OCI-LY3 (cell line): ENCODE measurements at regions not wholly inside any gene's neighbourhood (a gene's known extent, or its start where the extent isn't known, plus 50 kb on each side); places are given as distances from the start of the nearest gene placed in this dataset.

Source experiments
- H2AFZ ChIP-seq: fragments of 200-600, 300-600 bp; shearing (Covaris generic); 2 replicates; pipeline ENCODE4 v1.6.0; 2014; ENCODE audit warnings: antibody characterized with exemption, low read depth, low read length
- H3K27ac ChIP-seq: fragments of 200-600, 300-600 bp; sonication (generic); 2 replicates; pipeline ENCODE4 v1.5.1; 2014; ENCODE audit warnings: mild to moderate bottlenecking, low read length, moderate library complexity, mixed read lengths
- H3K27me3 ChIP-seq: fragments of 200-600, 300-600 bp; sonication (generic); 2 replicates; pipeline ENCODE4 v1.6.1; 2014; ENCODE audit warnings: low read depth, low read length, mixed read lengths
- H3K36me3 ChIP-seq: fragments of 200-600, 300-600 bp; sonication (generic); replicated peaks from 2 replicates; pipeline ENCODE3; 2014; ENCODE audit warnings: low read depth, low read length, mixed read lengths
- H3K4me1 ChIP-seq: fragments of 300-600, 200-600 bp; sonication (generic); 2 replicates; pipeline ENCODE4 v1.6.1; 2014; ENCODE audit warnings: low read length, mixed read lengths
- H3K4me2 ChIP-seq: fragments of 200-600, 300-600 bp; sonication (generic); 2 replicates; pipeline ENCODE4 v1.6.1; 2014; ENCODE audit warnings: low read length, mixed read lengths
- H3K4me3 ChIP-seq: fragments of 300-600, 200-600 bp; sonication (generic); 2 replicates; pipeline ENCODE4 v1.5.1; 2014; ENCODE audit warnings: antibody characterized with exemption, mild to moderate bottlenecking, low read length, moderate library complexity
- H3K79me2 ChIP-seq: fragments of 300-600, 200-600 bp; shearing (Covaris generic); 2 replicates; pipeline ENCODE4 v1.6.1; 2014; ENCODE audit warnings: mild to moderate bottlenecking, low read length, mixed read lengths
- H3K9ac ChIP-seq: fragments of 300-600, 200-600 bp; shearing (Covaris generic); 2 replicates; pipeline ENCODE4 v1.6.0; 2014; ENCODE audit warnings: mild to moderate bottlenecking, low read length, moderate library complexity
- H3K9me3 ChIP-seq: fragments of 200-600, 300-600 bp; shearing (Covaris generic); 2 replicates; pipeline ENCODE4 v1.6.1; 2014; ENCODE audit warnings: low read length, mixed read lengths; ENCODE audit not compliant: insufficient read depth
- H4K20me1 ChIP-seq: fragments of 200-600, 300-600 bp; sonication (generic); 2 replicates; pipeline ENCODE4 v1.6.1; 2016; ENCODE audit warnings: low read length, mixed read lengths; ENCODE audit not compliant: insufficient read depth
- CTCF ChIP-seq: fragments of 200-600, 300-600 bp; sonication (generic); IDR thresholded peaks from 2 replicates; pipeline ENCODE4 v1.5.1; 2014; ENCODE audit warnings: antibody characterized with exemption, low read length, low read depth
- EZH2phosphoT487 ChIP-seq: fragments of 200-600 bp; shearing (Covaris generic); IDR thresholded peaks from 2 replicates; pipeline ENCODE4 v1.6.1; 2018; ENCODE audit warnings: antibody characterized with exemption, mixed run types, low read depth

- H4K20me1 ChIP-seq: no peaks in the 10 kb centered on the region
- H3K4me2 ChIP-seq: no peak overlapping the region
- no peak overlapping the region for H2AFZ ChIP-seq
- H3K27me3 ChIP-seq: no peaks in the 10 kb centered on the region
- no peaks in the 10 kb centered on the region for H3K9me3 ChIP-seq
- H3K4me3 ChIP-seq: no peak overlapping the region
- H3K79me2 ChIP-seq: no peaks in the 10 kb centered on the region
- H3K36me3 ChIP-seq: no peaks in the 10 kb centered on the region
- no peaks in the 10 kb centered on the region for H3K4me1 ChIP-seq
- H3K9ac ChIP-seq: no peak overlapping the region
- TF ChIP-seq EZH2phosphoT487 (no peak), CTCF (peak; percentile 47)
- H3K27ac ChIP-seq: no peak overlapping the region
These were observed 1590.0 kb upstream of the LRRTM1 start for GRCh38 chr2:81894451-81894990.

- Histone ChIP-seq H3K79me2 (no peaks in the 10 kb centered on the region), H4K20me1 (no peaks in the 10 kb centered on the region)
- no peak for TF ChIP-seq CTCF
- no peak for TF ChIP-seq EZH2phosphoT487
These were observed 1572.1 kb upstream of the LRRTM1 start for GRCh38 chr2:81876624-81877023.

GRCh38 chr2:81872006-81872405, 1567.5 kb upstream of the LRRTM1 start:
- Histone ChIP-seq H3K27ac (no peak overlapping the region), H3K4me3 (no peak overlapping the region), H3K9ac (no peak overlapping the region), H3K36me3 (peaks cover 5% of the 10 kb centered on the region), H3K79me2 (no peaks in the 10 kb centered on the region), H2AFZ (no peak overlapping the region), H3K27me3 (peaks cover 2% of the 10 kb centered on the region; the same call in 1 of the 2 replicates), H3K4me1 (peaks cover 12% of the 10 kb centered on the region), H3K4me2 (no peak overlapping the region), H4K20me1 (no peaks in the 10 kb centered on the region), H3K9me3 (peaks cover 8% of the 10 kb centered on the region)
- TF ChIP-seq CTCF: no peak
- no peak for TF ChIP-seq EZH2phosphoT487

More at GRCh38 chr2:81876624-81877023, 1572.1 kb upstream of the LRRTM1 start:
- Histone ChIP-seq H3K9ac (no peak overlapping the region), H3K9me3 (peaks cover 10% of the 10 kb centered on the region), H3K27ac (peak overlapping the region; percentile 36), H3K4me1 (peaks cover 16% of the 10 kb centered on the region), H3K4me2 (peak overlapping the region; percentile 53), H3K4me3 (no peak overlapping the region), H3K27me3 (peaks cover 2% of the 10 kb centered on the region; the same call in 1 of the 2 replicates), H2AFZ (no peak overlapping the region), H3K36me3 (peaks cover 5% of the 10 kb centered on the region)

- Histone ChIP-seq H3K4me3 (no peak overlapping the region), H3K79me2 (no peaks in the 10 kb centered on the region), H3K36me3 (peaks cover 4% of the 10 kb centered on the region), H3K27ac (no peak overlapping the region), H3K4me2 (no peak overlapping the region), H2AFZ (no peak overlapping the region), H3K27me3 (no peaks in the 10 kb centered on the region), H3K9ac (no peak overlapping the region), H4K20me1 (no peaks in the 10 kb centered on the region), H3K4me1 (no peaks in the 10 kb centered on the region), H3K9me3 (peaks cover 3% of the 10 kb centered on the region; the same call in 1 of the 2 replicates)
- TF ChIP-seq EZH2phosphoT487 (no peak), CTCF (no peak)
These were observed 1565.6 kb upstream of the LRRTM1 start for GRCh38 chr2:81870119-81870518.
